Activated T-helper 1 cell treated with anti-CD3 and anti-CD28 coated beads, Interleukin-2, amount 50 U/mL, for 16 hours (primary cell): ENCODE measurements at regions not wholly inside any gene's neighbourhood (a gene's known extent, or its start where the extent isn't known, plus 50 kb on each side); places are given as distances from the start of the nearest gene placed in this dataset.
"Not testable (repeated sequence)": the region's sequence is repeated elsewhere in the genome, so short reads cannot be mapped to it uniquely, and the experiment has no call there.

ENCODE experiments used
- DNase-seq, 2 donors: peaks; one replicate each; pipeline ENCODE4 v3.0.0-alpha.2; 2020; ENCODE audit warnings: low read depth in 1 of 2, low spot score in 1 of 2

DNA sequence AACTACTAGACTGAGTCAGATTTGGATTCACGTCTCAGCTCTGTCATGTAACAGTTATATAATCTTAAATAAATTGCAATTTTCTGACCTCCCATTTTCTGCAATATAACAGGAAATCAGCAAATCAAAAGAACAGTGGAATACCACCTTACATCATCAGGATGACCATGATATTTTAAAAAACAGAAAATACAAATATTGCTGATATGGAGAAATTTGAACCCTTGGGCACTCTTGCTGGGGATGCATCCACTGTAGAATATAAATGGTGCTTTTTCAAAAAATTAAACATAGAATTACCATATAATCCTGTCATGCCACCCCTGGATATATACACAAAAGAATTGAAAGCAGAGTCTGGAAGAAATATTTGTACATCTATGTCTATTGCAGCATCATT lies 982.5 kb downstream of the TBL1XR1 start:
- DNase-seq, result no peak

DNA sequence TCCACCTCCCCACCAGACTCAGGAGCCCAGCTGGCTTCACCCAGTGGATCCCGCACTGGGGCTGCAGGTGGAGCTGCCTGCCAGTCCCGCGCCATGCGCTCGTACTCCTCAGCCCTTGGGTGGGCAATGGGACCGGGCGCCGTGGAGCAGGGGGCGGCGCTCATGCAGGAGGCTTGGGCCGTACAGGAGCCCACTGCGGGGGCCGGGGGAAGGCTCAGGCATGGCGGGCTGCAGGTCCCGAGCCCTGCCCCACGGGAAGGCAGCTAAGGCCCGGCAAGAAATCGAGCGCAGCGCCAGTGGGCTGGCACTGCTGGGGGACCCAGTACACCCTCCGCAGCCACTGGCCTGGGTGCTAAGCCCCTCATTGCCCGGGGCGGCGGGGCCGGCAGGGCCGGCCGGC lies 984.0 kb downstream of the TBL1XR1 start:
- DNase-seq, result not testable (repeated sequence)

DNA sequence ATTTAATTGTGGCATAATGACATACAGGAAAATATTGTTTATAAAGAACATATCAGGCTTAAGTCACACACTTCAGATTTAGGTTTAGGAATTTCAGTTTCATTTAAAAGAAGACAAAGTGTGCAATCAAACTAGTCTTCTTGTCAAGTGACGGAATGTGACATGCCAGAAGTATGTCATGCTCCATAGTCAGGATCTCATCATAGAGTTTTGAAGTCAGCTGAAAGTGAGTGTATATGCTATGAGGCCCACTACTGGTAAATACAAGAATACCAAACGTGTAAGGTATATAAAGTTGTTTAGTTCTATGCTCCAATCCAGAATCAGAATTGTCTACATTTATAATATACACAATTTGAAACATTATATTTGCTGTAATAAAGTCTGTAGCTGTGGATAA lies 988.4 kb downstream of the TBL1XR1 start:
- no peak for DNase-seq

DNA sequence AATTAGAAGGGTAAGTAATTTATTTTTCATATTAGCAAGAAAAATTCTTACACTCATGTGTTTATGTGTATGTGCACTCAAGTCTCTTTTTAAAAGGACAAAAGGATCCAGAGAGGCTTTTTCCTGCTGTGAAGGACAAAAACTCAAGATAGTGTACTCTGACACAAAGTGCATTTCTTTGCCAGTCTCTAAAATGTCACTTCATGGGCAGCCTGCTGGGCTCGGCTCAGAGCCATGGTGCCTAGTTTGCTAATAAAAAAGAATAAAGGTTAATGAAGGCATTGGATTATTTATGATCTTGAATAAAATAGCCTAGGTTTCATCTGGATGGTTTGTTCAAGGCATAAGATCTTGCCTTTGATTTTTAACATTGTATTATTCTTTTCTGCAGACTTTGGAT lies 989.0 kb downstream of the TBL1XR1 start:
- DNase-seq, result no peak

DNA sequence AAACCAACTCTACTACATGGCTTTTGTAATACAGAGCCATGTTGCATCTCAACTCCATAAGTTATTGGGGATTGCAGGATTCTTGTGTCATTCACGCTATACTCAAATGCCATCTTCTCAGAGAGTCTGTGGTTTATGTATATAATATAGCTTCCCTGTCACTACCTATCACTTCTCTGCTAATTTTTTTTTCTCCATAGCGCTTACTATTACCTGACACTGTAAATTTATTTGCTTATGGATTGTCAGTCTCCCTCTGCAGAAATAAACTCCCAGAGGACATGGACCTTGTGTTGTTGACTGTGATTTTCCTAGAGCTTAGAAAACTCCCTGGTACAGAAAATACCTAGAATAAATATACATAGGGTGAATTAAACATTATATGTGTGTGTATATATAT lies 990.5 kb downstream of the TBL1XR1 start:
- DNase-seq, result no peak

DNA sequence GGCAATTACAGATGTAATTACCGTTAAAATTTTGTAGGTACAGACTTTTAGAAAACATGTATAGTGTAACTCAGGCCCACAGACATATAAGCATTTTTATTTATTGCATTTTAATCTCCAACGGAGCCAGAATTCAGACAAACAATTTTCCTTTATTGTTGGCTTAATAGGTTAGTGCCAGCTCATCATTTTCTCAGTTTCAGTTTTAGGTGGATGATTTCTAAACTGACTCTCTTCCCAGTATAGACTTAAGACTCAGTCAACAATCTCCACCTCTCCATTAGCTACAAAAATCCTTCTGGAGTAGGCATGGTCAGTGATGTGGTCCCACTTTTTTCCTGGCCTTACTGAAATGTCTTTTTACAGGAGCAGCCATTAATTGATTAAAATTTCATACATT lies 994.6 kb downstream of the TBL1XR1 start:
- no peak for DNase-seq

DNA sequence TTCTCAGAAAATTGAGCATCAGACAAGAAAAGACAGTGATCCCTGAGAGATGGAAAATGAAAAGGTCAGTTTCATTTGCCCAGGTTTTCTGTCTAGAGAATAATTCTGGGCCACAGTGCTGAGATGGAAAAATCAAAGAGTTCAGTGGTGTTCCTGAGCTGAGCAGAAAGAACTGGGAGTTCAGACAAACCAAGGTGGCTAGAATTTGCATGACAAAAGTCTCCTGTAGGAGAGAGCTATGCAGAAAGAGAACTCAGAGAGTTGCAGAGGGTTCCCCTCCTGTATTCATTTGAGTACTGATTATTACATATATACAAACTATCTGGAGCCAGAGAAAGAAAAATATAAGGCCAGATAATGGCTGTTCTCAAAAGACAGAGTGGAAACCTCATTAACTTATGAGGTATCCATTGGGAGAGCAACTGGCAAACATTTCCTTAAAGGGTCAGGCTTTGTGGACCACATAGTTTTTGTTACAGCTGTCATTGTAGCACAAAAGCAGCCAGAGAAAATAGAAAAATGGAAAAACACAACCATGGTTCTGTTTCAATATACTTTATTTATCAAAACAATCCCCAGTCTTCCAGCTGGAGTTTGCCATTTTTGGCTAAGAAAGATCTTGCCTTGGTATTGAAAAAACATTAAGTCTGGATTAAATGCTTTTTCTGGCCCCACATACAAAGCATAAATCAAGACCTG lies 1004.1 kb downstream of the TBL1XR1 start:
- DNase-seq, result no peak

DNA sequence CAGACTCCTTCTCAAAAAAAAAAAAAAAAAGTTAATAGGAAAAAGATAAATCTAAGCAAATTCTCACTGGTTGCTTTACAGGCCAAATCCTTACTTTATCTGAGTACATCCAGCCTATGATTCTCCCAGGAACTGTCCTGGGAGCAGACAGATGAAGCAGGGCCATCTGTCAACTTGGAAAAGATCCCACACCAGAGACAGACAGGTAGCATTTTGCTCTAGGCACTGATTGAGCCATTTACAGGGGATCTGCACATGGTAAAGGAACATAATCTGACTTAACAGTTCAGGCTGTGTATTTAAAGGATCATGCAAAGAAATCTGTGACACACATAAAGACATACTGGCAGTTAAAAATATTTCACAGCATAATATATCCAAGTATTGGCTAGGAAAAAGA lies 1006.5 kb downstream of the TBL1XR1 start:
- DNase-seq, result no peak

DNA sequence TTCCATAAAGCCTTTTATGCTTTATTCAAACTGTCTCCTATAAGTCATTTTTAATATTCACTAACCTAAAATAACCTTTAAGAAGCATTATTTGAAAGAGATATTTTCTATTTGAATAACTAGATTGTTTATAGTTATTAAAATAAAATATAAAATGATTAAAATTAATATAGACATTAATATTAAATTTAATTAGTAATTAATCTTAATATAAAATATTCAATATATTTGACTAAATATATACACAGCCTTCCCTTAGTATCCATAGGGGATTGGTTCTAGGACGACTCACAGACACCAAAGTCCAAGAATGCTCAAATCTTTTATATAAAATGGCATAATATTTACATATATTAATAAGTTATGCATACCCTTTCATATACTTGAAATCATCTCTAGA lies 1014.1 kb downstream of the TBL1XR1 start:
- no peak for DNase-seq

DNA sequence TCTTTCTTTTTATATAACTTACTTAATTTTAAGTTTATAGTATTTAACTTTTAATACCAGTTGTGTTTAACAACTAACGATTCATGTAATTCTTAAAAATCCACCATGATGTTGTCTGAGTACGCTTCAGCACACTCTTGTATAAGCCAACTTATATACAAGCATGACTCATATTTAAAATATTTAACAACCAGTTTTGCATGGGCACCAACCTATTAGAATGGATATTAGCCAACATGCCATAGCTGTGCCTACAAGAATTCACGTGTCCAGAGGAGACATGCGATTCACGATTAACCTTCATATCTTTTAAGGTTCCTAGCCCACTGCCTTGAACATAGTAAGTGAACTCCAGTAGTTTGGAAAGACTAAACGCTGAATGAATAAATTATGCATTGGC lies 1023.2 kb downstream of the TBL1XR1 start:
- DNase-seq, result no peak

DNA sequence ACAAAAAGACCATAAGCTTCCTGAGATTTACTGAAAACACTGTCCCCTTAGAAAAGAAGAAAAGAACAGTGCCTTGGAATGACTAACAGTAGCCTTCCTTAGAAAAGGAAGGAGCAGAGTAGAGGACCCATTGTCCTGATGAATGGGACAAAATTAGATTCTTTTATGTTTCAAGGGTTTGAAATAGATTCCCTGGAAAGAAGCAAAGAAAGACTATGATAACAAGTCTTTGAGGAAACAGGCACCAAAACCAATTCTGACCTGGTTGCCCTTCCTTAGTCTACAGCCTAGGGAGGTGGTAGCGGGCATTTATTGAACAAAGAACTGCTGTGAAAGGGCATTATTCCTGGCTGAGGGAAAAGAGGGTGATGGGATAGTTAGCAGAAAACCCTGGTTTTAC lies 1024.8 kb downstream of the TBL1XR1 start:
- no peak for DNase-seq

DNA sequence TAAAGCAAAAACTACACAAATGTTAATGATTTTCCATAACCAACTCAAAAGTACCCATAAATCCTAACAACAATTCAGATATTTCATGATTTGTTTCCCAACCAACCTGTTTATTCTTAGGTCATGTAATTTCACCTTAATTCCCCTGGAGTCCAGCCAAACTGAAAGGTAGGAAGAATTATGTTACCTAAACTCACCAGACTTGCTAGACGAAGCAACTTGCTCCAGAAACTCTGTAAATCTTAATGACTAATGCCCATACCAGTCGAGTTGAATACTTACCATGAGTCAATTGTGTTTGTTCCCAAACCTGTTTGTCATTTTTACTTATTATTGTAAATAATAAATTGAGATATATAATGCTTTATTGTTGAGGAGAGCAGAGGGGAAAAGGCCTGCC lies 1030.0 kb downstream of the TBL1XR1 start:
- DNase-seq, result no peak

DNA sequence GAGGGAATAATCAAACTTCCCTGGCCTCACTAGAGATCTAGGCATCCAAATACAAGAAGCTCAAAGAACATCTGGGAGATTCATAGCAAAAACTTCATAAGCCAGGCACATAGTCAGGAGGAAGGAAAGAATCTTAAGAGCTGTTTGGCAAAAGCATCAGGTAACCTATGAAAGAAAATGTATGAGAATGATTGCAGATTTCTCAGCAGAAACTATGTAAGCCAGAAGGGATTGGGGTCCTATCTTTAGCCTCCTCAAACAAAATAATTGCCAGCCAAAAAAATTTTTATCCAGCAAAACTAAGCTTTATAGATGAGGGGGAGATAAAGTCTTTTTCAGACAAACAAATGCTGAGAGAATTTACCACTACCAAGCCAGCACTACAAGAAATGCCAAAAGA lies 1036.3 kb downstream of the TBL1XR1 start:
- DNase-seq, result no peak

DNA sequence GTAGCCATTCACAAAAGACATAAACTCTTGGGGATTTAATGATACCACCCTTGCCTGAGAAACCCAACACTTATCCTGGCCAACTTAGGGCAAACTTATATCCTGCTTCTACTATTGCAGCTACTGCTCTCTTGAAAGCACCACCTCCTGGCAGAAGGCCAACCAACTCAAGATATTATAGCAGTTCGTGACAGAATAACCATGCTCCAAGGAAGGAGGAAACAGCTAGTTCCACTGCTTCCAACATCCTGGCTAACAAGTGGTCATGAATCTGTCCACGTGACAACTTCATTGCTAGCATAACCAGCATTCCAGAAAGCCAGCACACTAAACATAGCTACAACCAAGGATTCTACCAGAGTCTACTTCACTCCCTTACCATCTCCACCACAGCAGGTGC lies 1037.5 kb downstream of the TBL1XR1 start:
- DNase-seq, result no peak

DNA sequence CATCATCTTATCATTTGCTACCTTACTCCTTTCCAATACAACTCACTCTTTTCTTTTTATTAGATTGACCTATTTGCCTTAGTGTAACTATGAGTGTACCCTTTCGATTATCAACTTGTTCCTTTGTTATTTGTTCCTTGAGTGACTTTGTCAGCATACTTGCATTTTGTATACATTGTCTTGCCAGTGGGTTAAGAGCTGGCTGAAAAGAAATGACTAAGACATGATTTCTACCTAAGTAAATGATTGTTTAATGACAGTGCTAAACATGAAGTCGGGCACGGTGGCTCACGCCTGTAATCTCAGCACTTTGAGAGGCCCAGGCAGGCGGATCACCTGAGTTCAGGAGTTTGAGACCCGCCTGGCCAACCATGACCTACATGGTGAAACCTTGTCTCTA lies 1042.3 kb downstream of the TBL1XR1 start:
- DNase-seq, result no peak

DNA sequence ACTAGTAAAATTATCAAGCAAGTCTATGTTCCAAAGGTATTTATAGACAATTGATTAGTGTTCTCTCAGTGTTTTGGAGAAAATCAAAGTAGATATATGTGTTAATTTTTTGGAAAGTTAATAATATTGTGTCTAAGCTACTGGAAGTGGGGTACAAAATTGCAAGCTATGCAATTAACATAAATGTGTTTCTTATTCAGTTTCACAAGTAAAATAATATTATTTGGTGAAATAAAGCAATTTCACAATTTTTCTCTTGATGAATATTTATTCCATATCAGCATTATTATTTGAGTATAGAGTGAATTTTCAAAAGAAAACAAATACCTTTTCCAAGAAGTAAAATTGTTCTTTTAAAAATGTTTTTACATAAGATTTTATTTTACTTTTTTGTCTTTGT lies 1047.7 kb downstream of the TBL1XR1 start:
- no peak for DNase-seq

DNA sequence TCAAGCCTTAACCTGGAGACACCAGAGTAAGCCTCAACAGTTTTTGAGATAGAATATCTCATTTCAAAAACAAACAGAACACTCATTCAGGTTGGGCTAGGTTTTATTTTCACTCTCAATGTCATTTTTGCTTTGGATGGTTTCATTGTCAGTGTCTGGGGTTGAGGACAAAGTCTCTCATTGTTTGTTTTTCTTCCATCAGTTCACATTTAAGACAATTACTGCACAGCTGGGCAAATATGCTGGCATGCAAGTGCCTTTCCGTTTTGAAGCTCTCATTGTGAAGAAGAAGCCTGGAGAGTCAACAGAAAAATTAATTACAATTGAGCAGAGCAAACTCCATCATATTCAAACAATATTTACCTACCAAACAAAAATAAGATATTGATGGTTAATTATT lies 1050.0 kb downstream of the TBL1XR1 start:
- DNase-seq, result no peak

DNA sequence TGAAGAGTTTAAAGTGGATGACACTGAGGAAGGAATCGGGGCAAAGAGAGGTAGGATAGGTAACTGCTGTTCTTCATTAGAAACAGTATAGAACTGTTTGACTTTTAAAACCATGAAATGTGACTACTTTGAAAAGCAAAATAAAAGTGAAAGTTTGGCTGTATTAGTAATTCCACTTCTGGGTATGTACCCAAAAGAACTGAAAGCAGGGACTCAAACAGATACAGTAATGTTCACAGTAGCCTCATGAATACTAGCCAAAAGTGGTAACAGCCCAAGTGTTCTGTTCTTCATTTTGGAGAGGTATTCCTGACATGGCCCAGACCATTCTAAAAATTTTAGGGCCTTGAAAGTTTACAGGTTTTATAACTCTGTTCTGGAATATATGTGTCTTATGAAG lies 1055.4 kb downstream of the TBL1XR1 start:
- DNase-seq, result no peak

DNA sequence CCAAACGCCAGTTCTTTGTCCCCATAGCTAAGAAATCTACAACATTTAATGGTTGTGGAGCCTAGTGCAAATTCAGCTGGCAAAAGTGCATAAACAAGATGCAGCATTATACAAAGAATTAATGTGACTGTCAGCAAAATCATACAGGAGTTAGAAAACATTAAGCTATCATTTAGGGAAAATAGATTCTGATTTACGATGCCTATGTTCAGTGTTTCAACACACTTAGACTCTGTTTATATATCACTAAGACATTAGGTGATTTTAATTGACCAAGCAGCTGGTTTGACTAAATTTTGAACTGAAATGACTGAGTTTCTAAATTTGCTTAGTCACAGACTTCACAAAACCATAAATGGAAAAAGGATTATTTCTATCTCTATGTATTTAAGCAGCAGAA lies 1076.8 kb downstream of the TBL1XR1 start:
- DNase-seq, result no peak

DNA sequence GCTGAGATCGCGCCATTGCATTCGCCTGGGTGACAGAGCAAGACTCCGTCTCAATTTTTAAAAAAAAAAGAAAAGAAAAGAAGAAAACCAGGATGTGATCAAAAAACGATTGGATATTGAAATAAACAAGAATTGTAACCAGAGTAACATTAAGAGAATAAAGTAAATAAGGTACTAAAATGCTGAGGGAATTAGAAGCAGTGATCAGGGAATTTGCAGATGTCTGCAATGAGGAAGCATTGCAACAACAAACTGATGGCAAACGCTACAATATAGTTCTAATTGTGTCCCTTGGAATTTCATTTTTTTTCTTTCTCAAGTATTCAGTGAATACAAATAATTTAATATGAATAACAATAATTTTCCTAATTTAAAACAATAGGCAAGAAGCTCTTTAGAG lies 1077.5 kb downstream of the TBL1XR1 start:
- no peak for DNase-seq

DNA sequence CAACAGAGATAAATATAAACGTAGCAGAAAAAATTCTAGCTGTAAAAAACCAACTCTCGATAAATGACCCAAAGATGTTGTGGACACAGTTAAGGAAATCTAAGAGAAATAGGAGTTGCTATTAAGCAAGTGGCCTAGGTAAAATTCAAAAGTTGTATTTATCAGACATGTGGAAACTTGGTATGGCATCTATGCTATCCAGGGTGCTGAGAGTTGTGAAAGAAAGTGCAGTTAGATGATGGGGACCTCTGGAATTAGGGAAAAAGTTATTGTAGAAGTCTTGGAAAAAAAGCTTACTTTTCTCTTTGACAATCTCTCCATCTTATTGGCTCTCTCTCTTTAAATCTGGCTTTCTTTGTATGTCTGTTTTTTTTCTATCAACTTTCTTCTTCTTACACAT lies 1090.9 kb downstream of the TBL1XR1 start:
- DNase-seq, result no peak

DNA sequence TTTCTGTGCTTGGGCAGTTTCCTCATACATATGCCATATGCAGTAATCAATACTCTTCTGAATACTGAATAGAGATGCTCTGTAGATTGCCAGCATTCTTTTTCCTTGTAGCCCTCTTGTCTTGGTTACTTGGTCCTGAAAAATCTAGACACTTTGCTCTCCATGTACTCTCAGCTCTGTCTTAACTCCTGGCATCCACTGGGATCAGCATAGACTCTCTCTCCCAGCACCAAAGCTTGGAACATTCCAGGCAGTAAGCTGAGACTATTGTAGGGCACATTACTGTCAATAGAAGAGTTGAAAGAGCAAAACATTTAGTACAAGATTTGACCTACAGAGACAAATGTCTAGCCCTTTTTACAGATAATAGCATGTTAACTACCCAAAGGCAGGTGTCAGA lies 1100.3 kb downstream of the TBL1XR1 start:
- no peak for DNase-seq

DNA sequence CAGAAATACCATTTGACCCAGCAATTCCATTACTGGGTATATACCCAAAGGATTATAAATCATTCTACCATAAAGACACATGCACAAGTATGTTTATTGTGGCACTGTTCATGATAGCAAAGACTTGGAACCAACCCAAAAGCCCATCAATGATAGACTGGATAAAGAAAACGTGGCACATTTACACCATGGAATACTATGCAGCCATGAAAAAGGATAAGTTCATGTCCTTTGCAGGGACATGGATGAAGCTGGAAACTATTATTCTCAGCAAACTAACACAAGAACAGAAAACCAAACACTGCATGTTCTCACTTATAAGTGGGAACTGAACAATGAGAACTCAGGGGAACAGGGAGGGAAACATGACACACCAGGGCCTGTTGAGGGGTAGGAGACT lies 1103.4 kb downstream of the TBL1XR1 start:
- not testable (repeated sequence) for DNase-seq

DNA sequence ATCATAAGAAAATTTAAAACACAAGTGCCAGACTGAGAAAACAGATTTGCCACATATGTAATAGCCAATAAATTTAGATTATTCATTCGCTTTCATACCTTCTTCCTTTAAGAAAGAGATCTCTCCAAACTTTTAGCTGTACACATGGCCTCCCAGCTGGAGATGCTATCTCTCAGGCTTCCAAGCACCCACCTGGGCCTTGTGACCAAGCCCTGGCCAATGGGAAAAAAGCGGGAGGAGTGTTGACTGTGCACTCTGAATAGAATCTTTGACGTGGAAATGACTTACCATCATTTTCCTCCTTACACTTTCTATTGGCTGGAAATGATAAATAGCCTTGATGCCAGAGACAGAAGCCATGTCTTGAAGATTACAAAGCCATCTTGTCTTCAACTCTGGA lies 1106.6 kb downstream of the TBL1XR1 start:
- DNase-seq, result no peak
